NCI-H82 treated with DMSO at 0.1 percent for 48 hours (cell line): ENCODE measurements at regions not wholly inside any gene's neighbourhood (a gene's known extent, or its start where the extent isn't known, plus 50 kb on each side); places are given as distances from the start of the nearest gene placed in this dataset.
"Not testable (repeated sequence)": the region's sequence is repeated elsewhere in the genome, so short reads cannot be mapped to it uniquely, and the experiment has no call there.

ENCODE experiments used
- DNase-seq: peaks from one replicate; lab custom pipeline; 2025; ENCODE audit not compliant: unreplicated experiment; lab: John Stamatoyannopoulos, UW

DNA sequence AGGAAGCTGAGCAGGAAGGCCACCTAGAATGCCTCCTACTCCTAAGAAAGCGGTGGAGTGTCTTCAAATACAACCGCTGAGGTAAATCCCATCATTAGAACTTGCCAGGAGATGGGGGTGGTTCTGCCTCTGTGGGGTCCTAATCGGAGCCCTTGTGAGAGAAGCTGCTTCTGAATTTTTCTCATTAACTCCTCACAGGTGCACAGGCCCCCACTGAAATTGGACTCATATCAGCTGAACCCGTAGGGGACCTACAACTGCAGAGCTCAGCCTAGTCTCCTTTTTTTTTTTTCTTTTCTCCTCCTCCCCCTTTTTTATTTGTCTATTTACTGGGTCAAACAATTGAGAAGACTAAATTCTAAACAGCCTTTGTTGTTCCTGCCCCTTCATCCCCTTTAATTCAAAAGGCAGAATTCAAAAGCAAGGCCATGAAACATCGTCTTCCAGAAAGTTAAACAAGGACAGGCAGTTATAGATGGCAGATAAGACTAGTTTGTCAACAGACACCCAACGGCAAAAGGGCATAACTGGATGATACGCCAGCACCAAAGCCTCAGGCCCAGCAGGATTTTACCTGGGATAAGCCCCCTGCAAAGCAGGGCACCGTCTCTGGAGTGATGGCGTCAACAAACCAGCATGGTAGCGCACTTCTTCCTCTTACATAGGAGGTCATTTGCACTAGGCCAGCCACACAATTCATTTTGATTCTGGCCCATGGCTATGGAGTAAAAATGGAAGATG lies 213.7 kb upstream of the HES1 start:
- no peak for DNase-seq

- not testable (repeated sequence) for DNase-seq
Measured at GRCh38 chr3:193923958-193924357, 212.0 kb upstream of the HES1 start.

GRCh38 chr3:193926071-193926470 lies 209.9 kb upstream of the HES1 start:
- not testable (repeated sequence) for DNase-seq

GRCh38 chr3:193927413-193928206 lies 208.3 kb upstream of the HES1 start:
- DNase-seq: not testable (repeated sequence)

- DNase-seq: peak; percentile 88
Measured at GRCh38 chr3:193928354-193929209, 207.4 kb upstream of the HES1 start.

DNA sequence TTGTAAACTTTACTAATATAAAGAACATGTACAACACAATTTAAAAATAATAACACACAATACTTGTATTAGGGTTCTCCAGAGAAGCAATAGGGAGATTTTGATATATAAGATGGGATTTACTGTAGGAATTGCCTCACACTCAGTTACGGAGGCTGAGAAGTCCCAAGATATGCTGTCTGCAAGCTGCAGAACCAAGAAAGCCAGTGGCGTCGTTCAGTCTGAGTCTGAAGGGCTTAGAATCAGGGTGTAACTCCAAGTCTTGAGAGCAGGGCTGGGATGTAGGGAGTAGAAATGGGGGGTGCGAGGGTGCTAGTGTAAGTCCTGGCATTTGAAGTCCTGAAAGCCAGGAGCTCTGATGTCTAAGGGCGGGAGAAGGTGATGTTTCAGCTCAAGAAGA lies 206.6 kb upstream of the HES1 start:
- no peak for DNase-seq

- no peak for DNase-seq
Measured at GRCh38 chr3:193929921-193930646, 205.9 kb upstream of the HES1 start.

- no peak for DNase-seq
Measured at GRCh38 chr3:193932136-193932535, 203.8 kb upstream of the HES1 start.

DNA sequence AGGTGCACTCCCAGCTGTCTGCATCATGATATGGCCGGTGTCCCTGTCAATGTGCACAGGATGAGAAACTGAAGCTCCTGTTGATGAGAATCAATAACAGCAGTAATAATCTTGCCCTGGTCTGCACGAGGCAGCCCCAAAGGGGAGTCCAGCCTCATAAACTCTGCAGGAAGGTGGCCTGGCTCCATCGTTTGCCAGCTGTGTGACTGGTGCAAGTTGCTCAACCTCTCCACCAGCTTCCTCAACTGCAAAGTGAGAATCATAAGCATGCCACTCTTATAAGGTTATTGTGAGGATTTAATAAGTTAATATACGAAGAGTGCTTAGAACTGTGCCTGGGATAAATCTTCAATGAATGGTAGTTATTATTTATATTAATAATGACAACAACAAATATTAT lies 203.4 kb upstream of the HES1 start:
- no peak for DNase-seq

- no peak for DNase-seq
Measured at GRCh38 chr3:193933451-193933850, 202.5 kb upstream of the HES1 start.

- no peak for DNase-seq
Measured at GRCh38 chr3:193935916-193936315, 200.0 kb upstream of the HES1 start.

GRCh38 chr3:193938613-193939012 lies 197.3 kb upstream of the HES1 start:
- no peak for DNase-seq

DNA sequence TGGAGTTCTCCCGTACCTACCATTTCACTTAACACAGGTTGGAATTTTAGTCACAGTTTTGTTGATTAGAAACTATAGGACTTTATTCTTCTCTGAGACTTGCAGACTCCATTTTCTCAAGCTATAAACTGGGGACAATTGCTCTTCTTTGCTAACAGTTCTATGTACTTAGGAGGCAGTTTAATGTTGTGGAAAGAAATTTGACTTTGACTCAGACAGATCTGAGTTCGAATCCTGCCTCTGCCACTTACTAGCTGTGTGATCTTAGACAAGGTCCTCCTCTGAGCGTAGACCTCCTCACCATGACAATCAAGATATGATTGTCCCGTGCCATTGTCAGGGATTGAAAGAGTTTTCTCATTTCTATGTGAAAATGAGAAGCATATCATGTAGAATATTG lies 196.4 kb upstream of the HES1 start:
- DNase-seq: no peak

DNA sequence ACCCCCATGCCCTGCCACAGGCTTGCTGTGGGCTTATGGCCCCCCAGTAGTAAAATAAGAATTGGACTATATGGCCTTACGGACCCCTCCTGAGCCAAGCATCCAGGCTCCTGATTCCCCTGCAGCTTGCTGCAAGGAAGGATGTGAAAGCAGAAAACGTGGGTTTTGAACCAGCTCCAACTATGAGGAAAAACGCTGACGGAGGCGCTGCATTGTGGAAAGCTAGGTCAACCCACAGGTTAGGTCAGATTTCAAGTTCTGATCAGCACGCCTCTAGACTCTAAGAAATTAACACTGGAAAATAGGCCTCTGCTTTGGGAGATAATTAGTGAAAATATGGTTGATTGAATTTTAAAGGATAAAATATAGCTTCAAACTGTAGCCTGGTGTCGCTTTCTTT lies 195.4 kb upstream of the HES1 start:
- DNase-seq: no peak

- no peak for DNase-seq
Measured at GRCh38 chr3:193941486-193941885, 194.5 kb upstream of the HES1 start.

DNA sequence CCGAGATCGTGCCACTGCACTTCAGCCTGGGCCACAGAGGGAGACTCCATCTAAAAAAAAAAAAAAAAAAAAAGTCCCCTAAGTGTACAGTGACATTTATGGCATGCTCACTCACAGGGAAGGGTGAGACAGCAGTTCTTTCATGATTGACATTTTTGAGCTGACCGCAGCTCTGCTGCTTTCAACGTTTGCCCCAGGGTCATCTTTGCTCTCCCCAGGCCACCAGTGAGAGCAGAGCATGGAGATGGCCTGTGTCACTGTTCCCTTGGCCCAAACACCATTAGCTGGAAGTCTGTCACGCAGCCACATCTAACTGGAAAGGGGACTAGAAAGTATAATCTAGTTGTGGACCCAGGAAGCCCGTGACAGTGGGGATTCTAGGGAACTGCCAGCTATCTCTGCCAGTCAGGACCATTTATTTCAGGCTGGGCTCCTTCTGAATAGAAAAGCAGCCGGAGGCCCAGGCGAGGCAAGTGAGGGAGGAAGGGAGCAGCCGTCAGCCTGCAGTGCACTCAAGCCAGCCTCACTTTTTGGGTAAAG lies 193.4 kb upstream of the HES1 start:
- no peak for DNase-seq

DNA sequence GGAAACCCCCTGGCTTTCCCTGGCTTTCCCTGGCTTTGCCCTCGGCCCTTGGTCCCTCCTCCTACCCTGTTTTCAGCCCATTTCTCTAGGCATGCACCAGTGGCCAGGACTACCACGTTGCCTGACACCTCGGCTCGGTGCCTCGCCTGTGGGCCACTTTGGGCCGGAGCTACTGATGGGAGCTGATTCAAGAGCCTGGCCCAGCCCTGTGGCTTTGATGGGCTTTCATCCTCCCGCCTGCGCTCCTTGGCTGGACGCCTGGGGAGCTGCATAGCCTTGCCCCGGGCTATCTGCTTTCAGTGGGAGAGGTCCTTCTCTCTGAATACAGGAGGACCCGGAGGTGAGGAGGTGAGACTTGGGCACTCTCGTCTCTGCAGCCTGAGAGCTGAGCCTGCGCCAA lies 192.7 kb upstream of the HES1 start:
- no peak for DNase-seq

DNA sequence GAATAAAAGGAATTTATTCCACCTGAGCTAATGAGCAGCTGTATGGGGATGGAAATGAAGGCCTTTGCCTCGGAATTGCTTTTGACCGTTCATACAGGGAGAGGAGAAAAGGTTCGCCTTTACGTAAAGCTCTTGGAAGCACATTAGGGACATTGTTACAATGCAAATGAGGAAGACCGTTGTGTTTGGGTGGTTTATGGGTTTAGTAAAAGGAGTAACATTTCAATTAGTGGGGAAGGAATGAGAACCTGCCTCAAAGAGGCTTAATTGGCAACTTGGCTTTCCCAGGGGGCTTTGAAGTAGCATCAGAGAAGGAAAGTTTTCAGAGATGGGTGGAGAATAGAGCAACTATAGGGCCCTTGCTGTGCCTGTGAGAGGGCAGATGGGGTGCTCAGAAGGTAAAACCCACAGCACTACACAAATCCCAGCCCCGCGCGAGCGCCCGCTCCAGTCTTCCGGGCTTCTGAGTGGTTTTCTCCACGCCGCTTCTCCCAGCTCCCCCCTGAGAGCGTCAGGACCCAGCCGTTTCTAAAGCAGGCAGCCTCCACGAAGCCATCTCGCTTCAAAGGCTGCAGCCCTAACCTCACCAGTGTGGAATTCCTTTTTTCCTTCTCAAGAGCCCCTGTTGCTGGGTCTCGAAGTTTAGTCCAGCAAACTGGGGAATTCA lies 192.0 kb upstream of the HES1 start:
- DNase-seq: no peak

- DNase-seq: no peak
Measured at GRCh38 chr3:193944518-193944884, 191.4 kb upstream of the HES1 start.

DNA sequence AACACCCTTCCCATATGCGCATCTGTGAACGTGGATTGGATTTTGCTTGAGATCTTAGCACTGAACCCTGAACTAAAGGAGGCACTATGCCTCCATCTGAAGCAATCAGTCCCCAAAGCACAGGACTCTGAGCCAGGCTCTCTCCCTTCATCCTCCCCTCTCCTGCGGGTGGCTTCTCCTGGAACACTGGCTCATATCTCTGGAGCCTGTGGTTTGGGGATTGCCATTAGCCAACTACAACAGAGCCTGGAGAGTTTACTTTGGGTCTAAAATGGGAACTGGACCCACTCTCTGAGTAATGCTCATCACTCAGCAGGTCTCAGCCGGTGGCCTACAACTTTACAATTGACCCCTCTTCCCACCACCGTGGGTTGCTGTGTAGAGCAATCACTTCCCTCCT lies 190.8 kb upstream of the HES1 start:
- DNase-seq: no peak
